ENCODE measurements at regions not wholly inside any gene's neighbourhood (a gene's known extent, or its start where the extent isn't known, plus 50 kb on each side); places are given as distances from the start of the nearest gene placed in this dataset.

DNA sequence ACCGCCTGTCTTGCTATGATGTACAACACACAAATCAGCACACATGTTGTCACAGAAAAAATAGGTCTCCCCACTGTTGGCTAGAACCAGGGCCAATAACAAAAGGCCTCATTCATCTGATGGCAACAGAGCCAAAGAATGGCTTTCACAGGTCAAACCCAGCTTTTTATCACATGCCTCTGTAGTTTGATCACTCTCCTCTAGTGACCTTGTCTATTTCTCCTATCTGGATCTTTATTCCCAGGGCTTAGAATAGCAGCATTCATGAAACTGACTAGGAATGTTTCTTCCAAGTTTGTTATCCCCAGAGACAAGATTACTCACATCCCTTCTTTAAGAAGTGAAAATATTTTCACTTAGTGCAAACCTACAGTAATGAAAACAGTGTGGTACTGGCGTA is 285.8 kb upstream of the GYPC start:
- TF ChIP-seq MAFK (IDR thresholded peaks at IDR 0.05; ENCODE audit: low read depth, low read length) (no peak), RFX5 (IDR thresholded peaks at IDR 0.05; ENCODE audit: low read depth, low read length) (no peak), RAD21 (IDR thresholded peaks at IDR 0.05; ENCODE audit: low read length) (no peak), MXI1 (IDR thresholded peaks at IDR 0.05; ENCODE audit: borderline replicate concordance, low read depth, low read length) (no peak)
- H3K4me1 ChIP-seq (ENCODE audit: control insufficient read depth, insufficient read depth, low read length) = no peaks in the 10 kb centered on the region
- no peaks in the 10 kb centered on the region for H3K27me3 ChIP-seq (ENCODE audit: control insufficient read depth, insufficient read depth, low read length)
- in situ Hi-C loops (cut with MboI; ENCODE audit: low sequenced_read_pairs) = no loop called here
- H3K23ac ChIP-seq (ENCODE audit: low read depth, low read length) = no peak overlapping the region
- H2BK5ac ChIP-seq (ENCODE audit: low read depth, low read length, poor library complexity, severe bottlenecking) = no peak overlapping the region
- ChIA-PET POLR2A (ENCODE audit: unreplicated experiment) (no interaction called here), CTCF (no interaction called here)
- H3K4ac ChIP-seq (ENCODE audit: low read depth, low read length) = no peak overlapping the region
- no TSS peak for BruUV-seq (replicated peaks)
- no peak overlapping the region for H2AK9ac ChIP-seq (replicated peaks; ENCODE audit: low read depth, low read length, poor library complexity)
- H3K36me3 ChIP-seq (ENCODE audit: control insufficient read depth, insufficient read depth, low read length) = no peaks in the 10 kb centered on the region
- H2AK5ac ChIP-seq (ENCODE audit: low read depth, low read length) = no peak overlapping the region
- H3K18ac ChIP-seq (ENCODE audit: low read depth, low read length) = no peak overlapping the region
- H3K14ac ChIP-seq (replicated peaks; ENCODE audit: low read depth, low read length) = no peak overlapping the region
- H3K4me2 ChIP-seq (ENCODE audit: low read depth, low read length) = no peak overlapping the region
- no peaks in the 10 kb centered on the region for H4K20me1 ChIP-seq (ENCODE audit: insufficient read depth, low read length)
- DNase-seq (no peak), ATAC-seq (ENCODE audit: low read depth) (no peak)
- H3K27ac ChIP-seq (ENCODE audit: insufficient read depth, low read length) = no peak overlapping the region
- H3K56ac ChIP-seq (ENCODE audit: extremely low read depth, insufficient read depth, low read length) = no peak overlapping the region
- H3K9me3 ChIP-seq (ENCODE audit: control insufficient read depth, insufficient read depth, low read length) = peaks cover 13% of the 10 kb centered on the region
- no peak overlapping the region for H4K8ac ChIP-seq (ENCODE audit: low read depth in 2 of 2, low read length in 2 of 2)
- intact Hi-C loops (cut with micrococcal nuclease) = no loop called here
- H2AFZ ChIP-seq (replicated peaks; ENCODE audit: low read length, poor library complexity) = no peak overlapping the region
- no peak overlapping the region for H3K9ac ChIP-seq (ENCODE audit: low read depth, low read length)
- H2BK20ac ChIP-seq (ENCODE audit: low read depth, low read length) = no peak overlapping the region
- 80% methylated on average over 1 of the region's 2 CpGs; no CpG with 5 or more reads in 1 of the 2 experiments for WGBS, 2 experiments (ENCODE audit: extremely low coverage in 2 of 2, insufficient read length in 1 of 2)
- H4K5ac ChIP-seq (ENCODE audit: low read depth, low read length) = no peak overlapping the region
- no peak overlapping the region for H4K91ac ChIP-seq (ENCODE audit: insufficient read depth, low read depth, low read length)
- H2BK120ac ChIP-seq (ENCODE audit: low read depth, low read length) = no peak overlapping the region
- H2BK15ac ChIP-seq (ENCODE audit: low read depth, low read length) = no peak overlapping the region
- no peaks in the 10 kb centered on the region for H3K79me1 ChIP-seq (ENCODE audit: low read depth in 1 of 2, low read length in 2 of 2)
- H3K4me3 ChIP-seq (ENCODE audit: insufficient read depth, low read depth, low read length) = no peak overlapping the region
- dilution Hi-C loops (cut with HindIII; ENCODE audit: low sequenced_read_pairs, unreplicated experiment) = no loop called here
- H3K9me1 ChIP-seq (ENCODE audit: insufficient read depth, low read length) = no peaks in the 10 kb centered on the region

All from IMR-90 (cell line).